NCI-H774 (cell line): ENCODE measurements at regions not wholly inside any gene's neighbourhood (a gene's known extent, or its start where the extent isn't known, plus 50 kb on each side); places are given as distances from the start of the nearest gene placed in this dataset.

ENCODE experiments used
- DNase-seq: peaks from one replicate; lab custom pipeline; 2025; lab: John Stamatoyannopoulos, UW

- DNase-seq = no peak
These were observed 133.4 kb upstream of the SMAD3 start for GRCh38 chr15:66931768-66932633.

GRCh38 chr15:66932634-66933024 is 132.8 kb upstream of the SMAD3 start:
- DNase-seq = no peak

- no peak for DNase-seq
These were observed 131.2 kb upstream of the SMAD3 start for GRCh38 chr15:66933932-66934867.

- DNase-seq = no peak
These were observed 130.4 kb upstream of the SMAD3 start for GRCh38 chr15:66934868-66935520.

- DNase-seq = no peak
These were observed 129.7 kb upstream of the SMAD3 start for GRCh38 chr15:66935688-66936087.

- no peak for DNase-seq
These were observed 129.1 kb upstream of the SMAD3 start for GRCh38 chr15:66936109-66936860.

GRCh38 chr15:66936861-66937582 is 128.4 kb upstream of the SMAD3 start:
- DNase-seq = no peak

GRCh38 chr15:66937588-66937987 is 127.8 kb upstream of the SMAD3 start:
- DNase-seq = no peak

- DNase-seq = no peak
These were observed 127.1 kb upstream of the SMAD3 start for GRCh38 chr15:66938114-66938830.

- DNase-seq = no peak
These were observed 126.4 kb upstream of the SMAD3 start for GRCh38 chr15:66939016-66939415.

GRCh38 chr15:66939451-66940023 is 125.9 kb upstream of the SMAD3 start:
- no peak for DNase-seq

GRCh38 chr15:66940368-66940767 is 125.0 kb upstream of the SMAD3 start:
- DNase-seq = no peak

GRCh38 chr15:66941108-66941711 is 124.2 kb upstream of the SMAD3 start:
- no peak for DNase-seq

GRCh38 chr15:66941791-66942190 is 123.6 kb upstream of the SMAD3 start:
- no peak for DNase-seq

- no peak for DNase-seq
These were observed 122.6 kb upstream of the SMAD3 start for GRCh38 chr15:66942649-66943390.

- no peak for DNase-seq
These were observed 121.8 kb upstream of the SMAD3 start for GRCh38 chr15:66943456-66944095.

GRCh38 chr15:66944121-66944520 is 121.3 kb upstream of the SMAD3 start:
- DNase-seq = no peak

GRCh38 chr15:66945286-66945685 is 120.1 kb upstream of the SMAD3 start:
- no peak for DNase-seq
